Mesothelial cell of epicardium (in vitro differentiated cells): ENCODE measurements at regions not wholly inside any gene's neighbourhood (a gene's known extent, or its start where the extent isn't known, plus 50 kb on each side); places are given as distances from the start of the nearest gene placed in this dataset.

Experiments used
- DNase-seq, 2 experiments: peaks; one replicate each; pipeline ENCODE4 v3.0.0; 2021; ENCODE audit warnings: low spot score in 2 of 2; ENCODE audit not compliant: unreplicated experiment in 2 of 2
- H3K27ac Mint-ChIP-seq: 2 replicates; pipeline ENCODE4 v1.8.0; 2021; ENCODE audit warnings: mixed read lengths
- H3K27me3 Mint-ChIP-seq: 2 replicates; pipeline ENCODE4 v1.8.0; 2021; ENCODE audit warnings: low read depth, mixed read lengths
- H3K36me3 Mint-ChIP-seq: 2 replicates; pipeline ENCODE4 v1.8.0; 2021; ENCODE audit warnings: mixed read lengths
- H3K4me1 Mint-ChIP-seq: 2 replicates; pipeline ENCODE4 v1.8.0; 2021; ENCODE audit warnings: mixed read lengths
- H3K4me3 Mint-ChIP-seq: 2 replicates; pipeline ENCODE4 v1.8.0; 2021; ENCODE audit warnings: mild to moderate bottlenecking, moderate library complexity, mixed read lengths
- H3K9me3 Mint-ChIP-seq: 2 replicates; pipeline ENCODE4 v1.8.0; 2021; ENCODE audit warnings: mixed read lengths
- TF ChIP-seq, protein P1 (sequence below): fragments of 200-600 bp; sonication (generic); IDR thresholded peaks from one replicate; pipeline ENCODE4 v1.5.0; 2021; ENCODE audit warnings: antibody characterized with exemption; ENCODE audit not compliant: unreplicated experiment

DNA sequence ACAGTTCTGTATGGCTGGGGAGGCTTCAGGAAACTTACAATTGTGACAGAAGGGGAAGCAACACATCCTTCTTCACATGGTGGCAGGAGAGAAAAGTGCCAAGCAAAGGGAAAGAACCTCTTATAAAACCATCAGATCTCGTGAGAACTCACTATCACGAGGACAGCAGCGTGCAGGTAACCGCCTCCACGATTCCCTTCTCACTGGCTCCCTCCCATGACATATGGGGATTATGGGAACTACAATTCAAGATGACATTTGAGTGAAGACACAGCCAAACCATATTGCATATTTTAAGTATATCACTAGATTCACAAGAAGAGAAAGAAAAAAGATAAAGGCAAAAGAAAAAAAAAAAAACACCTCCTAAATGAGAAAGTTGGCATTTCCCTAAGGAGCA is 431.9 kb upstream of the RGS17 start:
- Mint-ChIP-seq H3K9me3 (no peaks in the 10 kb centered on the region), H3K36me3 (no peaks in the 10 kb centered on the region), H3K27me3 (no peaks in the 10 kb centered on the region), H3K4me1 (peaks cover 1% of the 10 kb centered on the region), H3K4me3 (no peak overlapping the region), H3K27ac (no peak overlapping the region)
- TF ChIP-seq, protein P1, sequence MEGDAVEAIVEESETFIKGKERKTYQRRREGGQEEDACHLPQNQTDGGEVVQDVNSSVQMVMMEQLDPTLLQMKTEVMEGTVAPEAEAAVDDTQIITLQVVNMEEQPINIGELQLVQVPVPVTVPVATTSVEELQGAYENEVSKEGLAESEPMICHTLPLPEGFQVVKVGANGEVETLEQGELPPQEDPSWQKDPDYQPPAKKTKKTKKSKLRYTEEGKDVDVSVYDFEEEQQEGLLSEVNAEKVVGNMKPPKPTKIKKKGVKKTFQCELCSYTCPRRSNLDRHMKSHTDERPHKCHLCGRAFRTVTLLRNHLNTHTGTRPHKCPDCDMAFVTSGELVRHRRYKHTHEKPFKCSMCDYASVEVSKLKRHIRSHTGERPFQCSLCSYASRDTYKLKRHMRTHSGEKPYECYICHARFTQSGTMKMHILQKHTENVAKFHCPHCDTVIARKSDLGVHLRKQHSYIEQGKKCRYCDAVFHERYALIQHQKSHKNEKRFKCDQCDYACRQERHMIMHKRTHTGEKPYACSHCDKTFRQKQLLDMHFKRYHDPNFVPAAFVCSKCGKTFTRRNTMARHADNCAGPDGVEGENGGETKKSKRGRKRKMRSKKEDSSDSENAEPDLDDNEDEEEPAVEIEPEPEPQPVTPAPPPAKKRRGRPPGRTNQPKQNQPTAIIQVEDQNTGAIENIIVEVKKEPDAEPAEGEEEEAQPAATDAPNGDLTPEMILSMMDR: no peak
- no peak for DNase-seq

DNA sequence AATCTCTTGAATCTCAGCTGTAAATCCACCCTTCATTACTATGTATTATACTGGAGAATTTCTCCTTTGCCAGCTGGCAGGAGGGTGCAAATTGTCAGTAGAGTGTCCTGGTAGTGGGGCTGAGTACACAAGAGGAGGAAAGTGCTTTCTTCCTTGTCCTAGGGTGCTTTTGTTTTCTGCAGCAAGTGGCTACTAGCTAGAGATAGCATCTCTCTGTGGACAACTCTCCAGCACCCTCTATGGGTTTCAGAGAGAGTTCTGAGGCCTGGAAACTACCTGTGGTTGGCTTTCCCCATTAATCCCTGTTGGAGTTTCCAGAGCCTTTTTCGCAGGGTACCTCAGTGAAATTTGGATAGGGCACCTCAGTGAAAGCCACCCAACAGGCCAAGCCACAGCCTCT is 422.5 kb upstream of the RGS17 start:
- TF ChIP-seq, protein P1: no peak
- H3K4me3 Mint-ChIP-seq: no peak overlapping the region
- no peak overlapping the region for H3K27ac Mint-ChIP-seq
- DNase-seq: no peak
- no peaks in the 10 kb centered on the region for H3K27me3 Mint-ChIP-seq
- no peaks in the 10 kb centered on the region for H3K9me3 Mint-ChIP-seq
- no peaks in the 10 kb centered on the region for H3K36me3 Mint-ChIP-seq
- no peaks in the 10 kb centered on the region for H3K4me1 Mint-ChIP-seq

DNA sequence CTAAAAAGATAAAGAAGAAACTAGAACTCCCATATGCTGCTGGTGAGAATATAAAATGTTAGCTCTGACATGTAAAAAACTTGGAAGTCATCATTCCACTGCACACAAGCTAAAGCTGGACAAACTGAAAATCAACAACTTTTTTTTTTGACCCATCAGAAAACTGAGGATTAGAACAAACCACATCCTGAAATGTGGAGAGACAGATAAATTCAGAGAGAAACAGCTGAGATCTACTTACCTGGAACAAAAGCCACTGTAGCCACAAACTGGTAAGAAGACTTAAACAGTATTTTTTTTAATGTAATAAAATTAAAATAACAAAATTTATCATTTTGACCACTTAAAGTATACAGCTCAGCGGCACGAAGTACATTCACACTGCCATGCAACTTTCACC is 408.5 kb upstream of the RGS17 start:
- TF ChIP-seq, protein P1: no peak
- Mint-ChIP-seq H3K27ac (no peak overlapping the region), H3K9me3 (peaks cover 17% of the 10 kb centered on the region), H3K27me3 (no peaks in the 10 kb centered on the region), H3K36me3 (peaks cover 4% of the 10 kb centered on the region), H3K4me3 (no peak overlapping the region), H3K4me1 (no peaks in the 10 kb centered on the region)
- no peak for DNase-seq

DNA sequence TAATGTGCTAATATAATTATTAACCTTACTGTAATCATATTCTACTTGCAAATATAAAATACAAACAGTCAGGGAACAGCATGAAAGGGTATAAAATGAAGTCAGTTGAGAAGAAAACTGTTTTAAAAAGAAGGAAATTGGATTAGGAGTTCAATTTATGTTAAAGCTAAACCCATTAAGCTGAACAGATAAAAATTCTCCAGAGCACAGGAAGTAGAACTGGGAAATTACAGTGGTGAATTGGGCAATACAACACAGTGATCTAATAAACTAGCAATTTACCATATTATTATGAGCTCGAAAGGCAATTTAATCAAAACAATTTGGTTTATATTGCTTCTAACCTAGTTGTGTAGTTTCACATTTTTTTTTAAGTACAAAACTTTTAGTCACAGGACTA is 407.4 kb upstream of the RGS17 start:
- TF ChIP-seq, protein P1: no peak
- Mint-ChIP-seq H3K27ac (no peak overlapping the region), H3K4me1 (no peaks in the 10 kb centered on the region), H3K36me3 (peaks cover 3% of the 10 kb centered on the region), H3K27me3 (no peaks in the 10 kb centered on the region), H3K4me3 (no peak overlapping the region), H3K9me3 (peaks cover 6% of the 10 kb centered on the region)
- no peak for DNase-seq

DNA sequence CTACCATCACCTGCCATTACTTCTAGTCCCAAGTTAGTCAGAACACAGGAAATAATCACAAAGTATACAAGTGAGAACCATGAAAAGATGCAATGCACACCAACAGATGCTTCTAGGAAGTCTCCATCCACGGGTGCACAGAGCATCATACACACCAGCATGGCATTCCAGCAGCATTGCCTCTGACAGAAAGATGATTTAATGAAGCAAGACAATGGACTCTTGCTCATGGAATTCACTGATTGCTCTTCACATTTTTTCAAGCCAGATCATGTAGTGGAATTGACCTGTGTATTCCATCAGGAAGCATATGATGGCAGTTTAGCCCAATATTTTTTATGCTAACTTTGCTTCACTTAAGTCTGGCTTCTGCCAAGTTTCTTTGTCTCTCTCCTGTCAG is 406.3 kb upstream of the RGS17 start:
- no peak overlapping the region for H3K27ac Mint-ChIP-seq
- no peaks in the 10 kb centered on the region for H3K9me3 Mint-ChIP-seq
- no peak overlapping the region for H3K4me3 Mint-ChIP-seq
- H3K36me3 Mint-ChIP-seq: no peaks in the 10 kb centered on the region
- no peak for DNase-seq
- H3K27me3 Mint-ChIP-seq: no peaks in the 10 kb centered on the region
- H3K4me1 Mint-ChIP-seq: no peaks in the 10 kb centered on the region
- TF ChIP-seq, protein P1: no peak

DNA sequence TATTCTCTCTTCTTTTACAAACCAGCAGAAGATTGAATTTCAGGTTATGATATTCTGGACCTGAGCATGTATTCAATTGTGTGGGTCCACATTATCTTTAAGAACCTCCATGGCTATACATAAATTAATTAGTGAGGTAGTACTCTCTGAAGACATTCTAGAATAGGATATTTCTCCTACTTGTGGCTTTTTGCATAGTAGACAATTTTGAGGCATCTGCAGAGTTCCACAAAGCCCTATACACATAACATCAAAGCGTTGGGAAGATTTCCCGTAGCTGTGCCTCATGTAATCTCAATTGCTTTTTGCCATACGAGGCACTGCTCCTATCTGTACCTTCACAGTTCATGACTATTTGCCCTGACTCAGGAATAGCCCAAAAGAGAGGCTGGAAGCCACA is 395.4 kb upstream of the RGS17 start:
- H3K27ac Mint-ChIP-seq: no peak overlapping the region
- H3K4me3 Mint-ChIP-seq: no peak overlapping the region
- H3K36me3 Mint-ChIP-seq: no peaks in the 10 kb centered on the region
- H3K9me3 Mint-ChIP-seq: peaks cover 23% of the 10 kb centered on the region
- TF ChIP-seq, protein P1: no peak
- DNase-seq: no peak
- H3K27me3 Mint-ChIP-seq: no peaks in the 10 kb centered on the region
- no peaks in the 10 kb centered on the region for H3K4me1 Mint-ChIP-seq
